ENCODE measurements at regions not wholly inside any gene's neighbourhood (a gene's known extent, or its start where the extent isn't known, plus 50 kb on each side); places are given as distances from the start of the nearest gene placed in this dataset.
"Not testable (repeated sequence)": the region's sequence is repeated elsewhere in the genome, so short reads cannot be mapped to it uniquely, and the experiment has no call there.

DNA sequence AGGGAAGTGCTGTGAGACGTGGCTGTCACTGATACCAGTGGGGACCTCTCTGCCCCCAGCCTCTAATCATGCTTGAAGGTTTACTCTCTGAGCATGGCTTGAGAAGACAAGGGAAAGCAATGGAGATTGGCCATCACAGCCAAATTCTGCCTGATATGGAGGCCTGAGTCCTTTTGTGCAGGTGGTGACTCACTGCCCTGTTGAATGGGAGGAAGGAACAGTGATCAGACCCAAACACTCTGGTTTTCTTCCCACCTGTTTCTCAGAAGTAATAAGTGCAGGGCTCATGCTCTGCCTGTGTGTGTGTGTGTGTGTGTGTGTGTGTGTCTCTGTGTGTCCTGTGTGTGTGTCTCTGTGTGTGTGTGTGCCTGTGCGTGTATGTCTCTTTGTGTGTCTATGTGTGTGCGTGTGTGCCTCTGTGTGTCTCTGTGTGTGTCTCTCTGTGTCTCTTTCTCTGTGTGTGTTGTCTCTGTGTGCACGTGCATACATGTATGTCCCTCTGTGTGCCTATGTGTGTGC is 240.6 kb upstream of the PLGLB1 start:
- DNase-seq (ENCODE audit: low read depth, low spot score), result not testable (repeated sequence)

DNA sequence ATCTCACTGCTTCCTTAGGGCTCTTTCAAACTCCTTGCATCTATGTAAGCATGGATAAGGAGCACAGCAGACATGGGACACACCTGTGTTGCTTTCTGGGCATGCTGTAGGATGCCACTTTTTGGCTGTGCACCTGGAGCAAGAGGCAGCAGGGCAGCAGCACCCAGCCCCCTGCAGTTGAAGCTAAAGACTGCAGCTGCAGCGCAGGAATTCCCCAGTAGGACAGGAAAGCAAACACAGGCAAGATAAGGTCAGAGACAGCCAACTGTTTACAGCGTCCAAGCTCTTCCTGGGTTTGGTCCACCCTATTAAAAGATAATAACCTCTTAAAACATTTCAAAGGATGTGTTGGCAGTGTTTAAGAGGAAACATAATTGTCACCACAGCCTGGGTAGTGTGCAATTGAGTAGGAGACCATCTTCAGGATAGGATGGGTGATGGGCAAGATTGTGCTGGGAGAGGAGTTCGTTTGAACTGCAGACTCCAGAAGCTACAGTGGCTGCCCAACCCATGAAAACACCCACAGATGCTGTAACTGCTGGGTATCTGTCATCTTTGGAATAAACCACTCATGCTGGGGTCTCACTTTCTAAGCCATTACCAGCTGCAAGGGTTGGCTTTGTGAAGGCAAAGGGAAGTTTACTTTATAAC is 242.3 kb upstream of the PLGLB1 start:
- DNase-seq (ENCODE audit: low read depth, low spot score), result not testable (repeated sequence)

DNA sequence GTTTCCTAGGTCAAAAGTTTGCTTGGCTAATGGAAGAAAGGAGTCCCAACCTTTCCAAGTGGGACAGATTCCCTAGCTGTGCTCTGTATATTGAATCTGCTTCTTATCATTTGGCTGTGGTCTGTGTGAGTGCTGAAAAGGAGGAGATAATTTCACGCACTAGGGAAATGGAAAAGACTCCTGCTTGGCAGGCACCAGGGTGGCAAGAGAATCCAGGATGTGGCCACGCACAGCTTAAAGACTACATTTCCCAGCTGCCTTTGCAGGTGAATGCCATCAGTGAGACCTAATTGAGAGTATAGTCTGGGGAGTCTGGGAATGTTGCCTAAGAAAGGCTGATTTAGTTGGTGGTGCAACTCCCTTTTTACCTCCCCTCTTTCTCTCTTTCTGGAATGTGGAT is 253.5 kb upstream of the PLGLB1 start:
- DNase-seq (ENCODE audit: low read depth, low spot score), result not testable (repeated sequence)

DNA sequence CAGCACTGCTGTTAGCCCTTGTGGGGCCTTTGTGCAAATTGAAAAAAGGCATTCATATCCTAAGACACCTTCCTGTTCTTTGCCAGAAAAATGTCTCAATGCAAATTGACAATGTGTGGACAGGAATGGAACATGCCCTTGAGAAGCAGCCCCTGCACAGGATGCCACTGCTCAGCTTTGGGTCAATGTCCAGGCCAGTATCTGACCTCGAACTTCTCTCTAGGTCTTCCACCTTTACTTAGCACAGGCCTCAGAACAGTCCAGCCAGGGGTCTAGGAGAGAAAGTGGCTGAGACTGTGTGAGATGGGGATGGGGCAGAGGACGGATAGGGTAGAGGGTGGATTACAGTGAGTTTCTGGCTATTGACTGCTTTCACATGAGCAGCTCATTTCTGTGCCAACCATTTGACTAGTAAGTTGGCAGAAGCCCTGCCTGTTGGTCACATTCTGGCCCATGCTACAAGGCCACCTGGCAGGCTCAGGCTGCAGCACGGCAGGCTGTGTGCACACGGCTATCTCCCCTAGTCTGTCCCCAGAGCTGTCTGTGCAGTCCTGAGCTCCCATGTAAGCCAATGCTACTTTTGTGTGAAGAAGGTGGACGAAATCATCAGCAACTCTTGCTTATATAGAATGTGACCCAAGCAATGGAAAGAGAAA is 254.5 kb upstream of the PLGLB1 start:
- not testable (repeated sequence) for DNase-seq (ENCODE audit: low read depth, low spot score)

- not testable (repeated sequence) for DNase-seq (ENCODE audit: low read depth, low spot score)
Measured at GRCh38 chr2:87276673-87277072, 255.0 kb upstream of the PLGLB1 start.

DNA sequence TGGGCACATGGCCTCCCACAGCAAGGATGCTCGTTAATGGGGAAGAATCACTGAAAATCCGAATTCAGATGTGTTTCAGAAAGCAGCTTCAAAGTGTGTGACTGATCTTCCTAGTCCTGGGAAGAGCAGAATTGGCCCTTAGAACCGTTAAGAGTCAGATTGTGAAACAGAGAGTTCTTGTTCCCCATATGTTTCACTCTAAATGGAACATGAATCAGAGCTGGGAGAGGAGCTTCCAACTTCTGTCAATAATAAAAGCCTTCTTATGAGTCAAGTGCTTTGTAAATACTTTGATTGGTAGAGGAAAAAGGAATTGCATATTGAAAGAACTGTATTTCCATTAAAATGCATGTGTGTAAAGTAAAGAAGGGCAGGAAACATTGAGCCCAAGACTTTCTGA is 256.1 kb upstream of the PLGLB1 start:
- DNase-seq (ENCODE audit: low read depth, low spot score), result not testable (repeated sequence)

DNA sequence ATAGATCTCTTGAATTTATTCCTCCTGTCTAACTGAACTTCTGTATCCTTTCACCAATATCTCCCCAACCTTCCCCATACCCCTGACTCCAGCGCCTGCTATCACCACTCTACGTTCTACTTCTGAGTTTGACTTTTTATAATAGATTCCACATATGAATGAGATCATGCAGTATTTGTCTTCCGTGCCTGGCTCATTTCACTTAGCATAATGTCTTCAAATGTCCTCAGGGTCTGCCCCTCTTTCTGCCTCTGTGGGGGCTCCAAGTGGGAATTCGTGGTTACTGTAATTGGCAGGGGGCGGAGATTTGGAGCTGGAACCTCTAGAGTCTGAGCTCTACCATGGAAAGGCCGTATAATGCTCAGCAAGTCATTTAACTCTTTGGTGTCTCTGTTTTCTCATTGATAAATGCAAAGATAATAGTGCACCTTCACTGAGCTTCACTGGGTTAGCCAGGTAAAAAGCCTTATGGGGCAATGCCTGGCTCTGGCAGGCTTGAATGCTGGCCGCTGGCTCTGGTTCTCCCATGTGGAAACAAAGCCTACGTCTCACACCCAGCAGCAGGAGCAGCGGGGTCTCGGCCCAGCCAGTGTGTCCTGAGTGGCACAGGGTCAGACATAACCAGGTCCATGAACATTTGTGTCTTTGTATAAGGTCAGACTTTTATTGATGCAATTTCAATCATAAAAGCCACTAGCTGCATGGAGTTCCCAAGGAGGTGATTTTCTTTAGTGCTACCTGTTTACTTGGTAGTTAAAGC is 259.1 kb upstream of the PLGLB1 start:
- DNase-seq (ENCODE audit: low read depth, low spot score), result not testable (repeated sequence)

- DNase-seq (ENCODE audit: low read depth, low spot score), result not testable (repeated sequence)
Measured at GRCh38 chr2:87283735-87284470, 262.3 kb upstream of the PLGLB1 start.

GRCh38 chr2:87284471-87284772 is 262.8 kb upstream of the PLGLB1 start:
- not testable (repeated sequence) for DNase-seq (ENCODE audit: low read depth, low spot score)

DNA sequence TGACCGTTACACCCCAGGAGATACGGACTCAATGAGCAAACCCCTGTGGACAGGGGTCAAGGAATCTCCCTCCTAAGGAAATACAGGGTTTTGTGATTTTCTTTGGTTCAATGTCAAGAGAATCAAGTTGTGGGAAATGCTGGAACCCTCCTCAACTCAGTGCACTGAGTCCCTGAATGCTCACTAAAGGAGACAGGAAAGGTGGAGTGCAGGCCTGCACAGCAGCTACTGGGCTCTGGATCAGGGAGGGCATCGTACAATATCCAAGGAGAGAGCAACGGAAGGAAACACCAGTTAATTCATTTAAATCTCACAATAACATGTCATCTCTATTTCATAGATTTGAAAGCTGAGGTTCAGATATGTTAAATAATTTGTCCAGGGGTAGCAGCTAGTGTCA is 263.5 kb upstream of the PLGLB1 start:
- not testable (repeated sequence) for DNase-seq (ENCODE audit: low read depth, low spot score)

GRCh38 chr2:87290566-87291307 is 269.1 kb upstream of the PLGLB1 start:
- not testable (repeated sequence) for DNase-seq (ENCODE audit: low read depth, low spot score)

- not testable (repeated sequence) for DNase-seq (ENCODE audit: low read depth, low spot score)
Measured at GRCh38 chr2:87291400-87292200, 270.0 kb upstream of the PLGLB1 start.

- DNase-seq (ENCODE audit: low read depth, low spot score), result not testable (repeated sequence)
Measured at GRCh38 chr2:87293931-87294594, 272.4 kb upstream of the PLGLB1 start.

DNA sequence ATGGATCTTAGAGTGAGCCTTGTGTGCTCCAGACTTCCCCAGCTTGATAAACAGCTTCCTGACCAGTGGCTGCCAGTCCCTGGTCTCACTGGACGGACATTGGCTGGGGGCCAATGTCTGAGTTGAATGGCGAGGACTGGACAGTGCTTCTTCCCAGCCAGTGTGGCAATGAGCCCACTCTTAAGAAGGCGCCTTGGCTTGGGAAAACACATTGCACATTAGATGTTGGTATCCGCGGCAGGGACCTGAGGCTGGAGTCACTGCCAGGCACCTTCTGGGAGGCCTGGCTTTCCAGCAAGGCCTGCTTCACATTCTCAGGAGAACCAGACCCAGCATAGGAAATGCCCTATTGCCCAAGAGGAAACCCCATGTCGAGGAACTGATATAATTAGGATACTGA is 273.5 kb upstream of the PLGLB1 start:
- not testable (repeated sequence) for DNase-seq (ENCODE audit: low read depth, low spot score)

- not testable (repeated sequence) for DNase-seq (ENCODE audit: low read depth, low spot score)
Measured at GRCh38 chr2:87301349-87301748, 279.7 kb upstream of the PLGLB1 start.

DNA sequence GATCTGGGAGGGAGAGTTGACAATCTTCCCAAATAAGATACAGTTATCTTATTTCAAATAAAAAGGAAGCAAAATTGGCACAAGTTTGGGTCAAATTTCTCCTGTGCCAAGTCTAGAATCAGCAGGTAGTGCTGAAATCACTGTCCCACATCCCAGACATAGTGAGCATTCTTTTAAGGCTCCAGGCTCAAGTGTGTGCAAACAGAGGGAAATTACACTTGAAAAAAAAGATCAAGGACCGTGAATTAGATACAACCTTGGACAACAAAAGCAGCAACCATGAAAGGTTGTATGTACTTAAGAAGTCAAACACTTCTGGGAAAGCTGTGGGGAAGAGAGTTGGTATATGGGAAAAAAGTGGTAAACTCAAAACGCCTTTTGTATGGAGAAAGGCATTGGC is 280.2 kb upstream of the PLGLB1 start:
- not testable (repeated sequence) for DNase-seq (ENCODE audit: low read depth, low spot score)

GRCh38 chr2:87308621-87309020 is 287.0 kb upstream of the PLGLB1 start:
- DNase-seq (ENCODE audit: low read depth, low spot score), result not testable (repeated sequence)

- DNase-seq (ENCODE audit: low read depth, low spot score), result not testable (repeated sequence)
Measured at GRCh38 chr2:87309785-87310184, 288.1 kb upstream of the PLGLB1 start.

DNA sequence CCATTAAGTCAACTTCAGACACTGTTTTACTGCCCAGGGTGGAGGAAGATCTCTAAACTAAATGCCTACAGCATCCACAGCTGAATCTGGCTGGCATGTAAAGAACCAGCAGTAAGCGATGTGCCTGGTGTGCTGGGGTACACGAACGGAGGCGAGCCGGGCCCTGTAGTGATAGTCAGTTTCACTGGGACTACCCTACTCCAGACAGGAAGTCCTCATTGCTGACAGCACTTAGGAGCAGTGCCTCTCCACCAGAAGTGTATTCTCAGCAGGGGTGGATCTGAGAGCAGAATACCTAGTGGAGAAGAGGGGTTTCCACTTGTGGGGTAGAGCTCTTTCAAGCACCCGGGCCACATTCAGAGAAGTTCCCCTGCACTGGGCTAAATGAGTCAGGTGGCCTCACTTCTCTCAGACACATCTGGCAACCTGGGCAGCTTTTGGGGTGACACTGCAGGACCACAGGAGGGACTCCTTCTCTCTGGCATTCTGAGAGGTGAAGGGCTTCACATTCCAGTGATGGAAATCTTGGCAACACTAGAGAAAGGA is 290.3 kb upstream of the PLGLB1 start:
- not testable (repeated sequence) for DNase-seq (ENCODE audit: low read depth, low spot score)
